ENCODE measurements at regions not wholly inside any gene's neighbourhood (a gene's known extent, or its start where the extent isn't known, plus 50 kb on each side); places are given as distances from the start of the nearest gene placed in this dataset.

DNA sequence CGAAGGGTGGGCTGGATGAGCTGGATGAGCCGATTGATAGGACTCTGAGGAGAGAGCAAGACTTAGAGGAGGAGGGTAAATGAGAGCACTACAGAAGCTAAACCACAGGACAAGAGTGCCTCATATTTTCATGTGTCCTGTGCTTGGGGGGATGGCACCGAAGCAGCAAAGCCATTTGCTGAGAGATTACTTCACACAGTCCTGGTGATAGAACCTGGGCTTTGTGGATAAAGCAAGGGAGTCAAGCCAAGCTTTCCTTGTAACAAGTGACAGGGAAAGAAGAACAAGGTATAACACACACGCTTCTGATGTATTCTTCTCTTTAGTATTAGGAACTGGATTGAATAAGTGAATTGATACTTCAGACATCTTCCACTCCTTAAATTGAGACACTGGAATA lies 253.7 kb downstream of the ANKRD7 start:
- no peak for DNase-seq (ENCODE audit: low read depth in 1 of 2, low spot score in 1 of 2)
- no peak overlapping the region for H3K27ac ChIP-seq (replicated peaks)
- H3K4me3 ChIP-seq (replicated peaks; ENCODE audit: insufficient read depth, low read length), result no peak overlapping the region
- TF ChIP-seq CTCF (IDR thresholded peaks at IDR 0.05; ENCODE audit: insufficient read depth, low read length) (no peak), SPI1 (IDR thresholded peaks at IDR 0.05; ENCODE audit: borderline replicate concordance, low read depth) (no peak), GABPA (IDR thresholded peaks at IDR 0.05; ENCODE audit: low read depth) (no peak), POLR2AphosphoS5 (IDR thresholded peaks at IDR 0.05; ENCODE audit: low read depth) (no peak)
- TF ChIP-seq, protein P1, sequence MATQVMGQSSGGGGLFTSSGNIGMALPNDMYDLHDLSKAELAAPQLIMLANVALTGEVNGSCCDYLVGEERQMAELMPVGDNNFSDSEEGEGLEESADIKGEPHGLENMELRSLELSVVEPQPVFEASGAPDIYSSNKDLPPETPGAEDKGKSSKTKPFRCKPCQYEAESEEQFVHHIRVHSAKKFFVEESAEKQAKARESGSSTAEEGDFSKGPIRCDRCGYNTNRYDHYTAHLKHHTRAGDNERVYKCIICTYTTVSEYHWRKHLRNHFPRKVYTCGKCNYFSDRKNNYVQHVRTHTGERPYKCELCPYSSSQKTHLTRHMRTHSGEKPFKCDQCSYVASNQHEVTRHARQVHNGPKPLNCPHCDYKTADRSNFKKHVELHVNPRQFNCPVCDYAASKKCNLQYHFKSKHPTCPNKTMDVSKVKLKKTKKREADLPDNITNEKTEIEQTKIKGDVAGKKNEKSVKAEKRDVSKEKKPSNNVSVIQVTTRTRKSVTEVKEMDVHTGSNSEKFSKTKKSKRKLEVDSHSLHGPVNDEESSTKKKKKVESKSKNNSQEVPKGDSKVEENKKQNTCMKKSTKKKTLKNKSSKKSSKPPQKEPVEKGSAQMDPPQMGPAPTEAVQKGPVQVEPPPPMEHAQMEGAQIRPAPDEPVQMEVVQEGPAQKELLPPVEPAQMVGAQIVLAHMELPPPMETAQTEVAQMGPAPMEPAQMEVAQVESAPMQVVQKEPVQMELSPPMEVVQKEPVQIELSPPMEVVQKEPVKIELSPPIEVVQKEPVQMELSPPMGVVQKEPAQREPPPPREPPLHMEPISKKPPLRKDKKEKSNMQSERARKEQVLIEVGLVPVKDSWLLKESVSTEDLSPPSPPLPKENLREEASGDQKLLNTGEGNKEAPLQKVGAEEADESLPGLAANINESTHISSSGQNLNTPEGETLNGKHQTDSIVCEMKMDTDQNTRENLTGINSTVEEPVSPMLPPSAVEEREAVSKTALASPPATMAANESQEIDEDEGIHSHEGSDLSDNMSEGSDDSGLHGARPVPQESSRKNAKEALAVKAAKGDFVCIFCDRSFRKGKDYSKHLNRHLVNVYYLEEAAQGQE (IDR thresholded peaks at IDR 0.05; ENCODE audit: insufficient replicate concordance, low read depth), result no peak
- no peaks in the 10 kb centered on the region for H3K27me3 ChIP-seq (ENCODE audit: insufficient read depth, poor library complexity, severe bottlenecking)

GRCh38 chr7:118478931-118479330 lies 254.4 kb downstream of the ANKRD7 start:
- Histone ChIP-seq H3K27me3 (ENCODE audit: insufficient read depth, poor library complexity, severe bottlenecking) (no peaks in the 10 kb centered on the region), H3K27ac (replicated peaks) (no peak overlapping the region), H3K4me3 (replicated peaks; ENCODE audit: insufficient read depth, low read length) (no peak overlapping the region)
- no peak for DNase-seq (ENCODE audit: low read depth in 1 of 2, low spot score in 1 of 2)
- TF ChIP-seq SPI1 (IDR thresholded peaks at IDR 0.05; ENCODE audit: borderline replicate concordance, low read depth) (no peak), GABPA (IDR thresholded peaks at IDR 0.05; ENCODE audit: low read depth) (no peak), CTCF (IDR thresholded peaks at IDR 0.05; ENCODE audit: insufficient read depth, low read length) (no peak), POLR2AphosphoS5 (IDR thresholded peaks at IDR 0.05; ENCODE audit: low read depth) (no peak)
- TF ChIP-seq, protein P1 (IDR thresholded peaks at IDR 0.05; ENCODE audit: insufficient replicate concordance, low read depth), result no peak

DNA sequence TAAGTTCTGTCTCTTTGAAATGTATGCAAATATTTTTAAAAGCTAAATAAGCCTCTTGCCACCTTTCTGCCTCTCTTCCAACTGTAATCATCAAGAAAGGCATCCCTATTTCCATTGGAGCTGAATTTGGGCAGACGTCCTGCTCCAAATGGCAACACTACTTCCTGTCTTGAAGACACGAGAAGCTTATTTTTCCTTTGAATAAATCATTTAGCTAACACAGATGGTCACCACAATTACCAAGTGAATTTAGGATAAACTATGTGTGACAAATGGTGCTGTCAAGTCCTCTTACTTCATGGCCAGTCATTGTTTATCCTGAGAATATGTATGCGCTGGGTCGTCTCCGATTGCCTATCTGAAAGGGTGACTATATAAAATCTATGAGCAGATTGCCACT lies 268.0 kb downstream of the ANKRD7 start:
- H3K27me3 ChIP-seq (ENCODE audit: insufficient read depth, poor library complexity, severe bottlenecking), result no peaks in the 10 kb centered on the region
- TF ChIP-seq, protein P1 (IDR thresholded peaks at IDR 0.05; ENCODE audit: insufficient replicate concordance, low read depth), result no peak
- no peak for TF ChIP-seq GABPA (IDR thresholded peaks at IDR 0.05; ENCODE audit: low read depth)
- TF ChIP-seq SPI1 (IDR thresholded peaks at IDR 0.05; ENCODE audit: borderline replicate concordance, low read depth), result no peak
- TF ChIP-seq POLR2AphosphoS5 (IDR thresholded peaks at IDR 0.05; ENCODE audit: low read depth), result no peak
- no peak for TF ChIP-seq CTCF (IDR thresholded peaks at IDR 0.05; ENCODE audit: insufficient read depth, low read length)
- DNase-seq (ENCODE audit: low read depth in 1 of 2, low spot score in 1 of 2), result no peak

More for the DNA sequence above, 268.0 kb downstream of the ANKRD7 start:
- no peak overlapping the region for H3K4me3 ChIP-seq (replicated peaks; ENCODE audit: insufficient read depth, low read length)
- no peak overlapping the region for H3K27ac ChIP-seq (replicated peaks)
